HG02798 (cell line): ENCODE measurements at regions not wholly inside any gene's neighbourhood (a gene's known extent, or its start where the extent isn't known, plus 50 kb on each side); places are given as distances from the start of the nearest gene placed in this dataset.
"Not testable (repeated sequence)": the region's sequence is repeated elsewhere in the genome, so short reads cannot be mapped to it uniquely, and the experiment has no call there.

Source experiments
- ATAC-seq: cut with Tn5 transposase; IDR thresholded peaks from one replicate; pipeline ENCODE4 v1.9.1; 2021; ENCODE audit warnings: mild to moderate bottlenecking; ENCODE audit not compliant: unreplicated experiment, poor library complexity

DNA sequence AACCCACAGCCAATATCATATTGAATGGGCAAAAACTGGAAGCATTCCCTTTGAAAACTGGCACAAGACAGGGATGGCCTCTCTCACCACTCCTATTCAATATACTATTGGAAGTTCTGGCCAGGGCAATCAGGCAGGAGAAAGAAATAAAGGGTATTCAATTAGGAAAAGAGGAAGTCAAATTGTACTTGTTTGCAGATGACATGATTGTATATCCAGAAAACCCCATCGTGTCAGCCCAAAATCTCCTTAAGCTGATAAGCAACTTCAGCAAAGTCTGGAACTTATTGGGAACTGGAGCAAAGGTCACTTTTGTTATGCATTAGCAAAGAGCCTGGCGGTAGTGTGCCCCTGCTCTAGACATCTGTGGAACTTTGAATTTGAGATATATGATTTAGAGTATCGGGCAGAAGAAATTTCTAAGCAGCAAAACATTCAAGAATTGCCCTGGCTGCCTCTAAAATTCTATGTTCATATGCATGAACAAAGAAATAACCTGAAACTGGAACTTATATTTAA lies 53.4 kb upstream of the PSMA1 start:
- not testable (repeated sequence) for ATAC-seq

GRCh38 chr11:14577292-14577691 lies 57.1 kb upstream of the PSMA1 start:
- no peak for ATAC-seq

DNA sequence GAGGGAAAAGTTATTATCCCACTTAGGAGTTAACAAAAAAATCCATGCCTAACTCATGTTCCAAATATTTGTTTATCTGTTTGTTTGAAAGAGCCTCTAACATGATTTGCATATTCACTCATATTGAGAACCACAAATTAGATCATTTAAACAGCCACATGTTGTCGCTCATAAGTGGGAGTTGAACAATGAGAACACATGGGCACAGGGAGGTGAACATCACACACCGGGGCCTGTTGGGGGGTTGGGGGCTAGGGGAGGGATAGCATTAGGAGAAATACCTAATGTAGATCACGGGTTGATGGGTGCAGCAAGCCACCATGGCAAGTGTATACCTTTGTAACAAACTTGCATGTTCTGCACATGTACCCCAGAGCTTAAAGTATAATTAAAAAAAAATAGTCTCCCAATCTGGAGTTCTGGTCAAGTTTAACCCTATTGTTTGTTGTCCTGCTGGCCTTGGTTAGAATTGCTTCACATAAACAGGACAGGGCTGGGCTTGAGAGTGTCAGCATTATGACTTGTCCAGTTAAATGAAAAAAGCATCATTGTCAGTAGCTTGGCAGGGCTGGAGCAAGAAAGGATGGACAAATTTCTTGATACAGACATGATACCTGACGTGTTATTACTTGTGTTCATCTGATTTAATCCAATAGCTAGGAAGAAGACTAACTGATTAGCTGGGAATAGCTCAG lies 57.8 kb upstream of the PSMA1 start:
- no peak for ATAC-seq

GRCh38 chr11:14578541-14578956 lies 58.4 kb upstream of the PSMA1 start:
- peak; percentile 100 for ATAC-seq

DNA sequence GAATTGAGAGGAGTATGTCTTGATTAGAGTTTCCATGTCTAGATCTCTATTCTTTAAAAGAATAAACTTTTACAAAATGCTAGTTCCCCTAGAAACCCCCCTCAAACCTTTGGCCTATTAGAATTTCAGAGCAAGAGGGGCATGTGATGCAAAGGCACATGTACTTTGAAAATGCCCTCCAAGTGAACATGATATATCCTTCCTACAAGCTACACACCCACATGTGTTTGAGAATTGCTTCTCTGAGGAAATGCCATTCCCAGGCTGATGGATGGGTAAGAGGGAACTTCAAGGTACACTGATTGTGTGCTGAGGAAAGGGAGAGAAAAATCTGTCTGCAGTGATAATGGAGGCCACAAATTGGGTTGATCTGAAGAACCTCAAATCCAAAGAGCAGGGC lies 59.5 kb upstream of the PSMA1 start:
- no peak for ATAC-seq

DNA sequence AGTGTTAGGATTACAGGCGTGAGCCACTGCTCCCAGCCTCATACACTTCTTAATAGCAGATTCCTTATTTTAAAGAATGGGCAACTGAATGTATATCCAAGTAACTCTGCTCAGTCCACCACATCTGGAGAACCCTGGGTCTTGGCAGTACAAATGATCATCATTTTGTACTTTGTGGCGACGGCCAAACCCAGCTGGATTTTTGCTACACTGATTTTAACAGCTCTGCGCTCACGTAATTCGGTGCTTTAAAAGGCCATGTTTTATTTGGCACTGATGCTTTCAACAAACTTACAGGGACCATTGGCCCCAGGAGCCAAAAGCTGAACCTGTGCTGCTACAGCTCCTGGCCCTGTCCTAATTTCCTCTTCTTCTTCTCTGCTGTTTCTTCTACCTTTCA lies 60.8 kb upstream of the PDE3B start:
- no peak for ATAC-seq

DNA sequence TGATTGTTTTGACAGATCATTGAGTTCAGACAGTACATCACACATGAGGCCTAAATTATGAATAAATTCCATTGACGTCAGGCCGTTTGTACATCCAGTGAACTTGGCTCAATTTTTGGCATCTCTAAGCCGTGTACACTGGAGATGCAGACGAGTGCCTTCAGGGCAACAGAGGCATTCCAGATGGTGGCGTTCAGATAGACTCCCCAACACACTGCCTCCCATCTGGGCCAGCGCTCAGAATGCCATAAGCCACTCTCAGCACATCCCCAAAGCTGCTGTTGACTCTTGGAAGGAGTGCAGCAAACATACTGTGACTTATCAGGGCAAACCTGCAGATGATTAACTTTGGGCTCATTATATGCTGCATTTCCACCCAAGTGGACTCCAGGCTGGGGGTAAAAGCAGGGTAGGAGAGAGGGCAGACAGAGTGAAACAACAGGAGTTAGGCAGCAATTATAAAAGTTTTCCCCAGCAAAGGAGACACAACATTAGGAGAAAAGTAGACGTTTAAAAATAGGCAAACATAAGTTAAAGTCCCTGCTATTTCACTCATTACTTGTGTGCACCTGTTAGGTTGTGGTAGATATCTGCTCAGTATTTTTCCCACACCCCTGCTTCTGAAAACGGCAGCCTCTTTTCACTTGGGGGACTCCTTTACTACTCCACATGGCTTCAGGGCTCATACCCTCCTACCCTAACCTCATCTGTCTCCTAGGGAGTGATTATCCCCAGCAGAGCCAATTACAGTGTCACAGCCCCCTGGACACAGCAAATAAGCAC lies 60.2 kb upstream of the PDE3B start:
- ATAC-seq: no peak

- no peak for ATAC-seq
Measured at GRCh38 chr11:14584035-14584363, 59.6 kb upstream of the PDE3B start.

- no peak for ATAC-seq
Measured at GRCh38 chr11:14584595-14584994, 59.0 kb upstream of the PDE3B start.

DNA sequence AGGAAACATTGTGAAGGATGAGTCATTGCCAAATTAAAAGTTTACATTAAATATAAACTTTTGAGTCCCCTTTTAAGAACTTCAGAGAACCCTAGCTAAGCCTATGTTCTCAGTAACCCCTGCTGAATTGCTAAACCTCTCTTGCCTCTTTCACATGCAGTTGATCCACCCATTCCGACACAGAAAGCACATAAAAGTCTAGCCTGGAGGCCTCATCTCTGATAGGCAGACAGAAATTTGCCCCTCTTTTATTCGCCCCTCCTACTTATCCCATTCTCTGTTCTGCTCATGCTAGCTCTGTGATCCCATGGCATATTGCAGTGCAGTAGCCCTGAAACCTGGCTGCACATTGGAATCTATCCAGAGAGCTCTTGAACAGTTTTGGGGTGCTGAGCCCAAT lies 58.2 kb upstream of the PDE3B start:
- no peak for ATAC-seq

GRCh38 chr11:14587258-14587657 lies 56.3 kb upstream of the PDE3B start:
- no peak for ATAC-seq

GRCh38 chr11:14588681-14589080 lies 54.9 kb upstream of the PDE3B start:
- ATAC-seq: no peak

GRCh38 chr11:14589421-14589820 lies 54.2 kb upstream of the PDE3B start:
- ATAC-seq: no peak

- ATAC-seq: not testable (repeated sequence)
Measured at GRCh38 chr11:14591046-14591445, 52.6 kb upstream of the PDE3B start.

DNA sequence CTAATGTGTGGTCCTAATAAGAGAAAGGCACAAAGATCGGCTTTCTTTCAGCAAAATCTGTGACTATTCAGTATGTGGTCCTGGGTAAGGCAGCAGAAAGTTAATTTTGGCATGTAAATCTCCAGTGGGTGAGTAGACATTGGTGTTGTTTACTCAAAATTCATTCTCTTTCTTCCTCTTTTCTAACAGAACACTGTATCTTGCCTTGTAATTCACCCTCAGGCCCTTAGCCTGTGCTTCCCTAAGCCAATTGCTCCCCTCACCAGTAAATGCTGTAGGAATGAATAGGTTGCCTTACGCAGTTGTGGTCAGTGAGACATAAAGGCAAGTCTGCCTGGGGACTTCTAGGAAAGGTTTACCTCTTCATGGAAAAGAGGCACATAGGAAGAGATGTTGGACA lies 49.9 kb upstream of the PDE3B start:
- ATAC-seq: no peak
